NCI-H82 treated with DMSO at 0.1 percent for 48 hours (cell line): ENCODE measurements at regions not wholly inside any gene's neighbourhood (a gene's known extent, or its start where the extent isn't known, plus 50 kb on each side); places are given as distances from the start of the nearest gene placed in this dataset.
"Not testable (repeated sequence)": the region's sequence is repeated elsewhere in the genome, so short reads cannot be mapped to it uniquely, and the experiment has no call there.

Experiments used
- DNase-seq: peaks from one replicate; lab custom pipeline; 2025; ENCODE audit not compliant: unreplicated experiment; lab: John Stamatoyannopoulos, UW

DNA sequence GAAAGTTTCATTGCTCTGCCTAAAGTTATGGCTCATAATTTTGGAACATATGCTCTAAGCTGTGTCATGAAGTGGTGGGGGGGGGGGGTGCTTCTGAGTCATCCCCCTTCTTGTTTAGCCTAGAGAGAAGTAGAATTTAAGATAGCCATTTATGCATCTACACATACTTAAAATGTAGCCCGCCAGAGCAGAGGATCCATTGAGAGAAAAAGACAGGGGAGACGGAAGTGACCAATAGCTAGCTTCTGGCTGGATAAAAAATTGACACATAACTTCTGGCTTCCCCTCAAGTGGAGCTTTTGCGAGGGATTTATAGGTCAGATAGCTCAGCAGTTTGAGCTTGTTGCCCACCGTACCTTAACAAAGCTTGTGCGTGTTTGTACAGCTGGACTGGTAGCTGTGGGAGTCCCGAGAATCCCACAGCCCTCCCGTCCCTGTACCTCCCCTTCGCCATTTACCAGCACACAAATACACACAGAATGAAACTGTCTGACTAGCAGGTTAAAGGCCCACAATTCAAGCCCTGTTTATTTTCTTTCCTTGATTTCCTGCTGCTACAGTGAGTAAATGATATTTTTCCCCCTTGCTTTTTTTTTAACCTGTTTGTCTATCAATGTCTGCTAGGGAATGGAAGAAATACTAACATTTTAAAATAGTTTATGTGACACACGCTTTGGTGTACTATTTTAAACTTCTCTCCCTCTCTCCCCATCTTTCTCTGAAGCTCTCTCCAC is 232.6 kb upstream of the FERD3L start:
- no peak for DNase-seq

DNA sequence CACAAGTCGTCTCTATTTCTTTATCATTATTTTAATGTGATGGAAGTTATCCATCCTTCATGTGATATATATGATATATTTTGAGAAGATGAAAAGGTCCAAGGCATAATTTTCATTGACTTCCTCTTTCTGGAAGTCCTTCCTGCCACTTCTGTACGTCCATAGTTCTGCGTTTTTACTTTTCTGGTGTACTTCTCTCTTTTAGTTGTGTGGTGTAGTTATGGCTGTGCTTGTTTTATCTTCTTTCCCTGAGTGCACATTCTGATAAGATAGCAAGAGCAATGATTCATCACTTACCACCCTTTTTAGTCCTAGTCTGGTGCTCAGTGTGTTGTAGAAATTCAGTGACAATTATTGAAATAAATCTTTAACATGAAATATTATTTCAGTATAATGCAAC is 231.3 kb upstream of the FERD3L start:
- DNase-seq: no peak

DNA sequence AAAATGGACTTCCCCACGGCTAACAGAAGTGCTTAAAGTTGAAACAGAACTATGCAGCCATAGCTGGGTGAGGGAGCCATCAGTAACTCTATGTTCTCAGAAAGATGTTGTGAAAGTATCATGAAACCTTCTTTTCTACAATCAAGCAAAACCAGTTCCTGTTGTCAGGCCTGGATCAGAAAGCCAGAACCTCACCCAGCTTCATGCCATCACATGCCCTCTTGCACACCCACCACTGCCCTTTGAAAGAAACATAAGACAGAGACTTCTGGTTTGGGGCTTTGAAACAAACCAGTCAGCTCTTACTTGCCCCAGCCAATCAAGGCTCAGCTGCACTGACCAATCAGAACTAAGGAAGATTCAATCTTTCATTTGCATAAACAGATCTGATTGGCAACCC is 230.8 kb upstream of the FERD3L start:
- DNase-seq: no peak

DNA sequence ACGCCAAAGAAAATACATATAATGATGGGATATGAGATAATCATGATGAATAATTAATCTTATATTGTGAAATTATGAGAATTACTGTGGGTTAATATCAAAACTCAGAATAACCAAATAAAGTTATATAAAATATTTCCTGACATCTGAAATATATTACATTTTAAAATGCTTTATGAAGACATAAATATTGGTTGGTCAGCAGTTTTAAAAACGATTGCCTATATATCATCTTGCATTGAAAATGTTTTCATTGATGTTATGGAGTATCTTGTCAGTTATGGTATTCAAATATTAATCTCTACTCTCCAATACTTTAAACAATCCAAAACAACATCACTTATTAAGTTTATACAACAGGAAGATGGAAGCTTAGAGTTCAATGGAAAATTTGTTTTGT is 228.1 kb upstream of the FERD3L start:
- no peak for DNase-seq

DNA sequence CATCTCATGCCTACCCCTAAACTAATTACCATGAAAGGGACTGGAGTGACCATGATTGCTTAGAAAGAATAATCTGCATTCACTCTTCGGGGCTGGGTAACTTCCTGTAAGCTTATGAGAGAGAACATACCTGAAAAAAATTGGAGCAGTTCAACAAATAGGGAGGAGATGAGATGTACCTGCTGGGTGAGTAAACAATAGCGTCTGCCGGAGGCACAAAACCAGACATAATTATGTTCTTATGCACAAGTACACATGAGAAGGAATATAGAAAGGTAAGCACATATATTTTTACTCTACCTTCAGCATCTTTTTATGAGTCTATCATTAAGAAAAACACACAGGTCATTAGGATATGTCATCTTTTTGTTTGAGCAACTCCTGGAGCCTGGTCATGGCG is 224.6 kb upstream of the FERD3L start:
- no peak for DNase-seq

DNA sequence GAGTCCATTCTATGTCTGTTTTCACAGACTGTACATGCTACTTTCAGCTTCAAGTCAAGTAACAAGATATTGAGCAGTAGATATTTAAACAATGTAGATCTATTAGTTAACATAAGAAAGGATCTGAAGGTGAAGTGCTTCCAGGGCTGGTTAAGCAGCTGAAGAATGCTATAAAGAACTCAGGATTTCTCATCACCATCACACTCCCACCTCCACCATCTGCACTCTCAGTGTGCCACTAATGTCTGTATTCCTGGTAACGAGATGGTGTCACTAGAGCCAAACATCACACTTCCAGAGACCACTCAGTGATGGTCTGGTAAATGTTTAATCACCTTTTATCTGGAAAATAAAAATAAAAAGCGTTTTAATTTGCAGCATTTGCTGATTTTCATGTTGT is 224.0 kb upstream of the FERD3L start:
- DNase-seq: no peak

DNA sequence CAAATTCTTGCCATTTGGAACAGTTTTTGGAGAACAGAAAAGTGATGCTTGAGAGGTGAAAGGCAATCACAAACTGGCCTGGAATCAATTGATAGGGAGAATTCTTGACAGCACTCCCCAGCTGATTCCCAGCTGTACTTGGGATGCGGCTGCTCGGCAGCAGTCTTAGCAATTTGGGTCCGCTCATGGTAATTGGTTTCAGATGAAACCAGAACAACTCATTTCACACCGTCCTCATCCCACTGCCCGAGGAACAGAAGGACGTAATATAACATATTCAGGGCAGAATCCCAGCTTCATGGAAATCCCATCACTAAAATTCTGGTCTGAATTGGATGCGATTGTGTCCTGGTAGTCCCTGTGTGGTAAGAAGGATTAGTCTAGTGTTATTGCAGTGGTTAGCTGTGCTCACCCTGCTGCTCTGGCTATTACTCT is 223.3 kb upstream of the FERD3L start:
- DNase-seq: no peak

DNA sequence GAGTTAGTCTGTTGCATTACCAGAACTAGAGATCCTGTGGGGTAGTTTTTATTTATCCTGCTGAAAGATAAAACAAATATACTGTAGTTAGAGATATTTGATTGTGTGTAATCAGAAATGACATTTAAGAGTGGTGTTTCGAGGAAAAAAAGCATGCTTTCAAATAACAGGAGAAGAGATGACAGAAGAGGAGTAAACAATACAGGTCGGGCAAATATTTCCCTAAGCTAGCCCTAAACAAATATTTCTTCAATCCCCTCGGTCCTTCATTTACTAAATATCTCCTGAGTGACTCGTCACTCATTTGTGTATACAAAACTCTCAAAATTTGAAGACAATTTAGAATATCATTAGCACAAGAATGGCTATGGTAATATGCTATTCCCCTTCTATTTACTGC is 219.7 kb upstream of the FERD3L start:
- DNase-seq: no peak

DNA sequence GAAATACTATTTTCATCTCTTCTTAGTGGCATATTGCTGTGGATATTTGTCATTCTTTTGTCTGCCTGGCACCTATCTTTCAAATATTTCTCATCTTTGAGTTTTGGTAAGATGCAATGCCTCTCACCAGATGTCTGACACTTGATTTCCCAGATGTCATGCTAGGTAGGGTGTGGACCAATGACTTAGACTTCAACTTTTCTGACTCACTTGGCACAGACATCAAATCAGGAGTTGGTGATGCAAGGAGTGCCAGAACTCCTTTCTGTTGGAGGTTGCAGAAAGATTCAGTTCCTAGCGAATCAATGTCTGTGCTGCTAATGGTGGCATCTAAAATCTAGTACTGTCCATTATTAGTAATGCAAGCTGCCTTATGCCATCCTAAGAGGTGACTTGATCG is 216.9 kb upstream of the FERD3L start:
- DNase-seq: no peak

DNA sequence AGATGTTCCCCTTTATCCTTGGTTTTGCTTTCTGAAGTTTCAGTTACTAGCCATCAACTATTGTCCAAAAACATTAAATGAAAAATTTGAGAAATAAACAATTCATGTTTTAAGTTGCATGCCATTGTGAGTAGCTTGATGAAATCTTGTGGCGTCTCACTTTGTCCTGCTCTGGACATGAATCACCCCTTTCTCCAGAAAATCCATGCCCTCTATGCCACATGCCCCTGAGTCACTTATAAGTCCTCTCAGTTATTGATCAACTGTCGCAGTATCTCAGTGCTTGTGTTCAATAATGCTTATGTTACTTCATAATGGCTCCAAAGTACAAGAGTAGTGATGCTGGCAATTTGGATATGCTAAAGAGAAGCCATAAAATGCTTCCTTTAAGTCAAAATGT is 208.0 kb upstream of the FERD3L start:
- no peak for DNase-seq

DNA sequence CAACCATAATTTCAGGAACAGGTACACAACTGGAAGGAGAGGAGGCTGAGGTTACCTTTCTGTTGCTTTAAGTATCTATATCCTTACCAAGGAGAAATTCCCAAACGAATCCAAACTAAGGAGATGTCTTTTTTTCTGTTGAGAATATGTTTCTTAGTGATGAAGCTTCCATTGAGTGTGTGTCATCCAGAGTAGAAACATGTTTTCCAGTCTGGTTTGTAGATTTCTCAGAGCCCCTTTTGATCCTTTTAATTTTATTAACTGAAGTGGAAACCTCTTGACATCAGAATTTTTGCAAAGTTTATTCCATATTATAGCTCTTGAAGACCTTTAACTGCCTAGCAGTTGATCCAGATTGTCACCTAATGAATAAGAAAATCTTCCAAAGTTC is 207.1 kb upstream of the FERD3L start:
- DNase-seq: no peak

DNA sequence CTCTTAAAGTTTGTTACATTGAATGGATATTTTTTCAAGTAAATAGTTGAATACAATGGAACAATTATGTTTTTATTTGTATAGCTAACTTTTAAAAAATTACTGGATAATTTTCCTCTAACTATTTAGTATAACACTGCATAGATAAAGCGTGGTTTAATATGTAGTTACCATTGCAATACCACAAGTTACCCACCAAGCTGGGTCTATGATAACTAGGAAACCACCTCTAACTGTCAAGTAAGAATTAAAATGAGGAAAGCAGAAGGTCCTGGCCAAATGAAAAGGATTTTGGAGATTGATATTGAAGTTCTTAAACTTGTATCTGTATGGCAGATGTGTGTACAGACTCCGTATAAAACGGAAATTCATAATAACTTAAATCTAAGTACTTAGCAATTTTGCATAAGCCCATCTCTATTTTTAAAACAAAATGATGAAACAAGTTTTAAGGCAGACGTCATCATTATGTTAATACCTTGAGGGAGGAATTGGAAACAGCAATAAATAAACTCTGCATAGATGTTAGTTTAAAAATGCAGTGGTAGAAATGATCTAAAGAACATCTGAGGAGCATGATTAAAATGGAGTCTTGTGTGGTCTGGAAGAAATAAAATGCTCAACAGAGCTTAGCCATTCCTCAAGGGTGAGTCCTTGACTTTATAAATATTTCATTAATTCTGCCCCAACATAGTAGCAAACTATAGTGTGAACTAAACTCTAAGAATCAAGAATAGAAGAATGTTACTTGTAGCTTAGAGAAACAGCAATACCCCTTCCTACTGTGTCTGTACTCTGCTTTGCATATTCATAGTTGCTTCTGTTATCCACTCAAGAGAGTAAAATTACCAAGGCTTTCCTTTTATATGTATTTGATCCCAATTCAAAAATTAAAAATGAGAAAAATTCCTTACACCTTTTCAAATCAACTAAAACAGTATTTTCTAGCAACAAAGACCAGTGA is 206.4 kb upstream of the FERD3L start:
- DNase-seq: no peak

DNA sequence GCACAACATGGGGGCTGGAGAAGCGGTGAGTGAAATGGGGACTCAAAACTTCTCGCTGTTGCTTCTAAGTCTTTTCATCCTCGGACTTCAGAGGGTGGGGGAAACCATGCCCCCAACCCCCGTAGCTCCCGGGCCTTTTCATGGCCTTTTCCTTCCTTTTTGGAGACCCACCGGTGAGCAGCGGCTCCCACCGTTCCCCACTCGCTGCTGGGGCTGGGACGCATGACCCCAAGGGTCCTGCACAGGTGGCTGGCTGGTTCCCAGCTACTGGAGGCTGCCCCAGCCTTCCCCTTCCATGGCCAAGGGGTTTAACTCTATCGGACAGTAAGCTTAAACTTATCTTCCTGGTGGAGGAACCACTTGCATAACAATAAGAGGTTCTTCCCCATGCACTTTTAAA is 194.3 kb upstream of the FERD3L start:
- no peak for DNase-seq

DNA sequence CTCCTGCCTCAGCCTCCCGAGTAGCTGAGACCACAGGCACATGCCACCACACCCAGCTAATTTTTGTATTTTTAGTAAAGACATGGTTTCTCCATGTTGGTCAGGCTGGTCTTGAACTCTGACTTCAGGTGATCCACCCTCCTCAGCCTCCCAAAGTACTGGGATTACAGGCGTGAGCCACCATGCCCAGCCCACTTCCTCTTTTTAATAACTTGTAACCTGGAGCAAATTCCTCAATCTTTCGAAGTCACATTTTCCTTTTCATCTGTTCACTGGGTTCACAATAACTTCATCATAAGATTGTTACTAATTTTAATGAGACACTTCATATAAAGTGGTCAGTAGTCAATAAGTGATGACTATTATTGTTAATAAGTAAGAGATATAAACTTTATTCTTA is 193.3 kb upstream of the FERD3L start:
- DNase-seq: not testable (repeated sequence)

DNA sequence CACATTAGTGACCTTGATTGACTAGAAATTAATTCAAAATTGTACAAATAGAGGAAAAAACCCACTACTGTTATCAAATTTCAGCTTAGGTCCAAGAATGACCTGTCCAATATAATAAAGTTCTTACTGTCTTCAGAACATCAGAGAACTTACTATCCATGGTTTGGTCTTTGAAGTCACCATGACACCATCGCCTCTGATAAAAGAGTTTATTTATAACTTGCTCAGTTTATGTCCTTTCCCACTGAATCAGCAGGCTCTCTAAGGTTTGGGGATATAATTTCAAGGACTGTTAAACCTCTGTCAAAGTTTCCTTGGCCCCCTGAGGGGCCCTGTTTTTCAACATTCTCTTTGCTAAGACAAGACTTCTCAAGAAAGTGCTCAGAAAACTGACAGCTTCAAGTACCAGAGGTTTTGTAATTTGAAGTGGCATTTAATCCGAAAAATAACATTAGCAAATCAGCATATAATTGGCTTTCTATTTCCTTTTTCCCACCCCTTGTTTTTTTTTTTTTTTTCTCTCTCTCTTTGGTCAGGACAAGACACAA is 191.7 kb upstream of the FERD3L start:
- DNase-seq: no peak

DNA sequence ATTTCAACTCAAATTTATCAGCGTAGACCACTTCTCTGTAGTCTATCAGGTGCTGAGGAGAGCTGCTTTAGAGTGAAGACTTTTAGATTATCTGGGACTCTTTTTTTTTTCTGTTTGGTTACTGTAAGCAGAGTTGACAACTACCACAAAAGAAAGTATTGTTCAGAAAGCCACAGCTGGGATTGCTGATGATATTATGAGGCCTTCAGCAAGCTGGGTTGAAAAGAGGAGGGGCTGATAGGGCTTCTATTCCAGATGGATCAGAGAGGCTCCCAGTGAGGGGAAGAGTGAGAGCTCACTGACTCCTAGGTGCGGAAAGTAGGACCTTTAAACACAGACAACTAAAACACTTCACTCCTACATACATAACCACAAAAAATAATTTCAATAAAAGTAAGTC is 188.5 kb upstream of the FERD3L start:
- no peak for DNase-seq

DNA sequence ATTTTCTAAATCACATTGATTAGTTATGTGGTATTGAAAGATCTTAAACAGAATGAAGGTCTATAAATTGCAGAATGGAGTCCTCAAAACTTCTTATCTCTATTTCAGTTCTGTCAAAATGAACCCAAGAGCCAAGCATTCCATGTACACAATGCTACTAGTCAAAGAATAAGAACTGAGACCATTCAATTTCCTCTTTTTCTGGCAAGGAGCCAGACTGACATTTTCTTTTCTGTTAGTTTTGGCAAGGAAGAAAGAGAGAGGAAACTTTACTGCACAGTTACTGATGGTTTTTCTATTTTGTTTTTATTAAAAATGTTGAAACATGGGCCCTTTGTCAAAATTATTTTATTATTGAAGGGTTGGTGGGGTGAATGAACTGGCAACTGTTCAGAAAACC is 181.8 kb upstream of the FERD3L start:
- no peak for DNase-seq

DNA sequence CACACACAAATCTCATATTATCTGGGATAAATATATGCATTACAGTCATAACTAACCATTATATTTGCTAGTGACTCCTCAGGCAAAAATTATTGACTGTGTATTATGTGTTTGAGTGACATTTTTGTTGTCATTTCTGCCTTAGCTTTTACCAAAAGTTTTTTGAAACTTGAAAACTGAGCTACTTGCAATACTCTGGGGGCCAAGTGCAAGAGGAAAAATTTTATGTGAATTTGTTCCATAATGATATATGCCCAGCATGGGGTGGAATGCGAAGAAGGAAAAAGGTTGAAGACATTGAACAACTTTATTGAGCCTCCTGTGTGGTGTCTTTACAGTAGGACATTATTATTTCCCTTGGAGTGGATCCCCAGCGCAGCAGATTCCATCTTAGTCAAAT is 176.8 kb upstream of the FERD3L start:
- DNase-seq: no peak

DNA sequence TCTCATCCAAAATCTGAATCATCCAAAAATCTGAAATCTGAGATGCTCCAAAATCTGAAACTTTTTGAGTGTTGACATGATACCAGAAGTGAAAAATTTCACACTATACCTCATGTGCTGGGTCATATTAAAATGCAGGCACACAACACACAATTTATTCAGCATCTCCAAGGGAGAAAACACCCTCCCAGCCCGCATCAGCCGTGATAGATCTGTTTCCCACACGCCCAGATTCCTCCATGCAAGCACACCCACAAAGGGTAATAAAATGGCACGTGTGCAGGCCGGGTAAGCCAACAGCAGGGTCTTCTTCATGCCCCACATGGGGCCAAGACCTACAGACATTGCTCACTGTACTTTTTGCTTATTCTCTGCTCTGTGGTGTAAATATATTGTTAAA is 173.1 kb upstream of the FERD3L start:
- DNase-seq: no peak

DNA sequence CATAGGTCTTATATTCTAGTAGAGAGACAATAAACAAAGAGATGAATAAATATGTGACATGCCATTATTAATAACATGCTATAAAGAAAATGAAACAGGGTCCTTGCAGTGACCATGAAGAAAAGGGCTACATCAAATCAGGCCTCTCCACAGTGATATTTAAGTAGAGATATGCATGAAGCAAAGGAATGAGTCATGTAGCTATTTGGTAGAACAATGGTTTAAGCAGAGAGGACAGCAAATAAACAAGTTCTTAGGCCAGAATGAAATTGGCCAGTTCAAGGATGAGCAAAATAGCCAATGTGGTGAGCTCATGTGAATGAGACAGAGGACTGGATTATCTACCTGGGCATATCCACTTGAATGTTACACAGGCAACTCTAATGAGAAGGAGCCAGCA is 172.2 kb upstream of the FERD3L start:
- DNase-seq: no peak

DNA sequence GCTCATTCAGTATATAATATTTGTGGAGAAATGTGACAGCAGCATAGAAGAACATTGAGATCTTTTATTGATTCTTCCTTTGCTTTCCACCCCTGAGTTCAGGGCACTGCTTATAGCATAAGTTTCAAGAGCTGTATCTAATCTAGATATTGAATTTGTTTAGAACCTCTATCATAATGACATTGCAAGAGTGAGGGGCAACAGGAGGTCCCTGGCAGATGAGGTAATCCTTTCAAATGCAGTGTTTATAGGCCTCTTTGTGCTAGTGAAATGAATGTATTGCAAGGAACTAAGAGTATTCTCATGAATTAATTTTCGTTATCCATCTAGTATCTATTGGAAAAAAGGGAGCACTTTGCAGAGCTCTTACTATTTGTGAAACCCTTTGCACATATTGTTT is 167.2 kb upstream of the FERD3L start:
- no peak for DNase-seq

DNA sequence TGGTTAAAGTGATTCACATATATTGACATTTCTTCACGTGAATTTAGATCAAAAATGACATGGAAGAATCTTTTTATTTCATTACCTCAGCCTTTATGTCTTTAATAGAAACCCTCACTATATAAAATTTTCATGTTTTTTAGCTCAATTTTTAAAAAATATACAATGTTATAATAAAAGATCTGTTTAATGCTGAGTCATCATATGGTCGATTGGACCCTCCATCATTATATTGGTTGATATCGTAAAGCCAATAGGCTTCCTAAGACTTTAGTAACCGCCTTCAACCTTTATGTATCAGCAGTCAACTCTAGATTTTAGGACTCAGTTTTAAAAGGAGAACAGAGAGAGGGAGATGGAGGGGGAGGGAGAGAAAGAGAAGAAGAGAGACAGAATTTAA is 162.3 kb upstream of the FERD3L start:
- no peak for DNase-seq
